CD4-positive, alpha-beta T cell treated with Interferon alpha-2 for 1 hour (primary cell): ENCODE measurements at regions not wholly inside any gene's neighbourhood (a gene's known extent, or its start where the extent isn't known, plus 50 kb on each side); places are given as distances from the start of the nearest gene placed in this dataset.

Source experiments
- DNase-seq, 2 donors: peaks; one replicate each; pipeline ENCODE4 v3.0.0-alpha.2; 2020 to 2022

- no peak for DNase-seq
Measured at GRCh38 chr13:97809576-97809975, 143.9 kb upstream of the IPO5 start.

- no peak for DNase-seq
Measured at GRCh38 chr13:97810152-97810551, 143.3 kb upstream of the IPO5 start.

- DNase-seq = no peak
Measured at GRCh38 chr13:97822377-97822776, 131.1 kb upstream of the IPO5 start.

GRCh38 chr13:97826421-97827012 lies 127.0 kb upstream of the IPO5 start:
- no peak for DNase-seq

- no peak for DNase-seq
Measured at GRCh38 chr13:97834250-97834649, 119.2 kb upstream of the IPO5 start.

GRCh38 chr13:97843189-97843588 lies 110.3 kb upstream of the IPO5 start:
- no peak for DNase-seq

- DNase-seq = no peak
Measured at GRCh38 chr13:97844151-97844550, 109.3 kb upstream of the IPO5 start.

- no peak for DNase-seq
Measured at GRCh38 chr13:97848886-97849285, 104.6 kb upstream of the IPO5 start.

GRCh38 chr13:97849305-97849704 lies 104.2 kb upstream of the IPO5 start:
- no peak for DNase-seq

GRCh38 chr13:97851269-97851668 lies 102.2 kb upstream of the IPO5 start:
- DNase-seq = no peak

- no peak for DNase-seq
Measured at GRCh38 chr13:97852181-97852874, 101.1 kb upstream of the IPO5 start.

- no peak for DNase-seq
Measured at GRCh38 chr13:97853550-97853949, 99.9 kb upstream of the IPO5 start.

- DNase-seq = peak in 1 of 2 donors; percentile 37
Measured at GRCh38 chr13:97855570-97856303, 97.7 kb upstream of the IPO5 start.

GRCh38 chr13:97856304-97856675 lies 97.2 kb upstream of the IPO5 start:
- no peak for DNase-seq

- no peak for DNase-seq
Measured at GRCh38 chr13:97858161-97858560, 95.3 kb upstream of the IPO5 start.

GRCh38 chr13:97866346-97866745 lies 87.1 kb upstream of the IPO5 start:
- DNase-seq = no peak

- DNase-seq = no peak
Measured at GRCh38 chr13:97866751-97867150, 86.7 kb upstream of the IPO5 start.

- no peak for DNase-seq
Measured at GRCh38 chr13:97873398-97873797, 80.1 kb upstream of the IPO5 start.

GRCh38 chr13:97875218-97875617 lies 78.3 kb upstream of the IPO5 start:
- no peak for DNase-seq

GRCh38 chr13:97875911-97876310 lies 77.6 kb upstream of the IPO5 start:
- no peak for DNase-seq

- DNase-seq = no peak
Measured at GRCh38 chr13:97878431-97879375, 74.8 kb upstream of the IPO5 start.

GRCh38 chr13:97879646-97880310 lies 73.7 kb upstream of the IPO5 start:
- no peak for DNase-seq

- DNase-seq = no peak
Measured at GRCh38 chr13:97880311-97880675, 73.2 kb upstream of the IPO5 start.
